DMS 273 (cell line): ENCODE measurements at regions not wholly inside any gene's neighbourhood (a gene's known extent, or its start where the extent isn't known, plus 50 kb on each side); places are given as distances from the start of the nearest gene placed in this dataset.
"Not testable (repeated sequence)": the region's sequence is repeated elsewhere in the genome, so short reads cannot be mapped to it uniquely, and the experiment has no call there.

Source experiments
- DNase-seq: peaks from one replicate; lab custom pipeline; 2025; ENCODE audit not compliant: unreplicated experiment; lab: John Stamatoyannopoulos, UW

DNA sequence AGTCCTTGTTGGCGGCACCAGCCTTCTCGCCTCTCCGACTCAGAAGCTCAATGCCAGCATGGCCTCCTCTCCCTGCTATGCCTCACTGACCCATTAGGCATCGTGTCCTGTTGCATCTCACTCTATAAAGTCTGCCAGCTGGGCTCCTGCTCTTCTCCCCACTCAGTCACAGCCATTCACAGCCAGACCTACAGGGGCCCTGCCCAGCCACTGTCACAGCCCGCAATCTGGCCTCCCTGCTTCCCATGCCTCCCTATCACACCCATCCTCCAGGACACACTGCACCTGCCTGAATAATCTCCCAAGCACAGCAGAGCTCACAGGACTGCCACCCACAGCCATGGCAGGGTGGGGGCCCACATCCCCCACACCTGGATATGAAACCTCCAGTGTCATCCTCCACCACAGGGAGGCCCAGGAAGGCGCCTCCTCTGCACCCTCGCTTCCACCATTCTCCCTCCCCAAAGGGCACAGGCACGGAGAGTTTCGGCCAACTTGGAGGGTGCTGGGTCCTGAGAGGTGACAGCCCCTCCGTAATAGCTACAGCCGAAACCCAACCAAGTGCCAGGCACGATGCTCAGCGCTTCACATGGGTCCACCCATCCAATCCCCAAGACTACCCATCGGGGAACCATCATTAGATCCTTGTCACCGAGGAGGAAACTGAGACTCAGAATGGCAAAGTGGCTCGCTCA lies 370.3 kb downstream of the BCL11B start:
- DNase-seq: no peak

DNA sequence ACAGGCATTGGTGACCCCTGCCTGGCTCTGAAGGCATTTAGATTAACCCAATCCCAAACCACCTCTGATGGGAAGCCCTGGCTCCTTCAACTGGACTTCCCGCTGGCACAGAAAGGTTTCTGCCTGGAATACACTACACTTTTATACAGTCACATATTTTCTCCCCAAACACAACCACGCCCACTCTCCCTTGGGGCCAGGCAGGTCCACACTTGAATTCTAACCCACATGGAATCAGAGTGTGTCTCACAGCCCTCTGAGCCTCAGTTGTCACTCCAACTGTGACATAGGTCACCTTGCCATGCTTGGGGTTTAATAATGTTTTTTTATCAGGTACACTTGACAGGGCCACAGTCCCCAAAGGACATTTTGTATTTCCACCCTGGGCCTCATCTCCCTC lies 368.6 kb downstream of the BCL11B start:
- no peak for DNase-seq

DNA sequence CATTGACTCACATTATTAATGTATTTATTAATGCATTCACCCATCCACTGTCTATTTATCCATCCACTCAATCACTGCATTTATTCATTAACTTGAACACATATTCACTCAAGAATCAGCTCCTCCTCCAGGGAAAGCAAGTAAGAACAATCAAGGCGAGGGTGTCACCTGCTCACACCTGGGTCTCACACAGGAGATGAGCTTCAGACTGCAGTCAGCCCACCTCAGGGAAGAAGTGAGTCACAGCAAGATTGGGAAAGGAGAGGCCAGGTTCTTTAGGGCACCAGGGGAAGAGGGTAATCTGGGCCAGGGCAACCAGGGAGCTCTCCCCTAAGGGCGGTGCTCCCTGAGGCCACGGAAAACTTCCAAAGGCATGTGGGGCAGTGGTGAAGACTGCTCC lies 367.3 kb downstream of the BCL11B start:
- DNase-seq: no peak

DNA sequence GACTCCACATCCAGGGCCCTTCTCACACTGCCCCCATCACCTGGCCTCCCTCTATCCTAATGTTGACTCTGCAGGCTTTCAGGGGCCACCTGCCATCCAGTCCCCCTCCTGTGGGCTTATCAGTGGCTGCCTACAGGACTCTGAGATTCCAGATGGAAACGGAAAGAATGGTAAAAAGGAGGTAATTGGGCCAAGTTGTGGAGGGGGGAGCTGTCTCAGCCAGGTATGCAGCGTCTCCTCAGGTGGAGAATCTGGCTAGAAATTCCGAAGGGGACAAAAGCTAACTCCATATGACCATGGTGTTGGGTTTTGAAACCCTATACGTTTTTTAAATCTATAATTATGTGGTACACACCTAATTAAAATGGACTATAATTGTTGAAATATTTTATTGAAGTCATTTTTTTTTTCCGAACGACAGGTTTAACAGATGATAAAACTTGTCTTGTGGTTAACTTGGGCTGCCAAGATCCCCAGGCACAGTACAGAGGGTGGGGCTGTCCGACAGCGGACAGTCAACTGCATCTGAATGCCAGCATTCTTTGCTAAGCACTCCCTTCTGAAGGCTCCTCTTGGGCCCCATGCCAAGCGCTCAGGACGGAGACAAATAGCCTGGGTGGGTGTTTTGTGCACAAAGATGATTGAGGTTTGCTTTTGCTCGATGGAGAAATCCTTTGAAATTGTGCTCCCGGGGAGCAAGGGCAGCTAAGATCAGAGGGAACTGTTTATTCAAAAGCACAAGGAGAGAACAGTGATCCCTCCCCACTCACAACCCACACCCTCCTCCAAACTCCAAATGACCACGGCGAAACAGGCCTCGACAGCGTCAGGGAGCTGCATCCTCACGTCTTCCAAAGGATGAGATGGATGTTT lies 365.6 kb downstream of the BCL11B start:
- DNase-seq: no peak

DNA sequence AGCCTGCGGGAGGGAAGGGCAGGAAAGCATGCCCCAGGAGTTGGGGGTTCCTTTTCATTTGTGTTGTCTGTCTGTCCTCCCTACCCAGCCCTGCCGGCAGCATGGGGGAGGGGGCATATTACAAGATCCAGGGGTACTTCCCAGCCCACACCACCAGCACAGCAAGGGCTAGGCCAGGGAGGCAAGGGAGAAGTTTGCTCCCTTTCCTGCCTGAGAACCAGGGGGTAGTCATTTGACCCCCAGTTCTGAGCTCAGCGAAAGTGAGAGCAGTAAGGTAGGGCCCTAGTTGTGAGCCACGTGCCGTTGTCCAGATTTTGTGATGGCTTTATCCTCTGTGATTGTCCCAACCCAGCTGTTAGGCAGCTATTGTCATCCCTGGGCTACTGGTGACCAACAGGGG lies 364.7 kb downstream of the BCL11B start:
- DNase-seq: no peak

DNA sequence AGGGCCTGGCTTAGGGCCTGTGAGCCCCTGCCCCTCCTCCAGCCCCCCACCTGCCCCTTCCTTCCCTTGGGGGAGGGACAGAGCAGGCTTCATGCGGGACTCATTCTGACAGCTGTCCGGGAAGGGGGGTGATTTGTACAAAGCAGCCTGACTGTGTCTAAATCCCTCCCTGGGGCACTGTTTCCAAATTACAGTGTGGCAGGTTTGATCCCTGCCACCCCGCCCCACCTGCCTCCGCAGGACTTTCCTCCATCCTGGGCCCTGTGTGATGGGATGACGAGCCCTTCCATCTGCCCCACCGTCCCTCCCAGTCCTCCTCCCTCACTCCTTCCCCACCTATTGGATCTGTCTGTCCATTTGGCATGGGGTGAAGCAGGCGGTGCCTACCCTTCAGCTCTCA lies 363.9 kb downstream of the BCL11B start:
- no peak for DNase-seq

DNA sequence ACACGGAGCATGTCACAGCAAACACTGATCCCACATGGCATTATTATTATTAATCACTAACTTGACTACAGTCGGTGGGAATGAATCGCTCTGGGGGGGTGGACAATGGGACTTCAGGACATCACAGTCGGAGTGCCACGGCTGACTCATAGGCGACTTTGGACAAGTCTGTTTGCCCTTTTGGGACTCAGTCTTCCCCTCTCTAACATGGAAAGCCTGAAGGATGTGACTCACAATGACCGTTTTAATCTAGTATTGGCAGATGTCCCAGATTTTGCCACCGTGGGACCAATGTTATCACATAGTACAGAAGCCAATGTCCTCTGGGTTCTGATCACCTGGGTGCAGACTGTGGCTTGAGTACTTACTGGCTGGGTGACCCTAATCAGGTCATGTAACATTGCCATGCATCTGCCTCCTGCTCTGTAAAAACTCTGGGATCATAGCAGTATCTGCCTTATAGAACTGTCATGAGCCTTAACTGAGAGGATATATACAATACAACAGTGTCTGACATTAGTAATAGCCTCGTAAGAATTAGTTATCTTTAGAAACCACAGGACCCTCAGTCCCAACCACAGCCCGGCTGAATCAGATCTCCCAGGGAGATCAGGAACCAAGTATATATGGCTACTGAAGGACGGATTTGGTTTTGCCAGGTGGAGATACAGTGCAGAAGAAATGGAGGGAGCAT lies 362.6 kb downstream of the BCL11B start:
- no peak for DNase-seq

DNA sequence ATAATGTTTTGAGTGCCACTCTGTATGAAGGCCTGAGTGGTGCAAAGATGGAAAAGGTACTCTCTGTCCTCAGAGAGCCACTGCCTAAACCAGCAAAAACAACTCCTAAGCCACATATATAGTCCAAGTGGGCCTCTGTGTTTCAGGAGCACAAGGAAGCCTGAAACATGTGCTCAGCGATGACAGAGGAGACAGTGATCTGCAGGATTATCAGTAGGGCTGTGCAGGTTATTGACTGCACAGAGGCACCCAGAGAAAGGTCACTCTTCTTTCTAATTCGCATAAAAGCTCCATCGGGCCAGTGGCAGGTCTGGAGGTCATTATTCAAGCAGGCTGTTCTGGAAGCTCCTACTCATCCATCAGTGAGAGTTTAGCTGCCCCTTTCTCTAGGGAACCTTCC lies 361.9 kb downstream of the BCL11B start:
- DNase-seq: no peak

DNA sequence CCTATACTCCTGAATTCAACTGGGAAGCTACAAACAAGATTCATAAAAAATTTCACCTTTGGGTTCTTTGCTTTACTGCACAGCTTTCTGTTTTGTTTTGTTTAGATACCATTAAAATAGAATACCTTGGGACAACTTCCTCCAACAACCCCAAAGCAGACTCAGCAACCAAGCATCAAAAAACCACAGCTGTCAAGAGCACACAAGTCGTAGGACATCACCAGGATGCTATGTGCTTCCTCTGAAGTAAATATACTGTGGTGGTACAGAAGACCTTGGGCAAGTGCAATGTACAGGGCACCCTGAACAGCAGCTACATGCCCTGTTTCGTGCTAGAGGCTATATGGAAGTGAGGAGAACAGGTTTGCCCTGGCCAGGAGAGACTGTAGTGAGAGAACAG lies 359.3 kb downstream of the BCL11B start:
- DNase-seq: no peak

DNA sequence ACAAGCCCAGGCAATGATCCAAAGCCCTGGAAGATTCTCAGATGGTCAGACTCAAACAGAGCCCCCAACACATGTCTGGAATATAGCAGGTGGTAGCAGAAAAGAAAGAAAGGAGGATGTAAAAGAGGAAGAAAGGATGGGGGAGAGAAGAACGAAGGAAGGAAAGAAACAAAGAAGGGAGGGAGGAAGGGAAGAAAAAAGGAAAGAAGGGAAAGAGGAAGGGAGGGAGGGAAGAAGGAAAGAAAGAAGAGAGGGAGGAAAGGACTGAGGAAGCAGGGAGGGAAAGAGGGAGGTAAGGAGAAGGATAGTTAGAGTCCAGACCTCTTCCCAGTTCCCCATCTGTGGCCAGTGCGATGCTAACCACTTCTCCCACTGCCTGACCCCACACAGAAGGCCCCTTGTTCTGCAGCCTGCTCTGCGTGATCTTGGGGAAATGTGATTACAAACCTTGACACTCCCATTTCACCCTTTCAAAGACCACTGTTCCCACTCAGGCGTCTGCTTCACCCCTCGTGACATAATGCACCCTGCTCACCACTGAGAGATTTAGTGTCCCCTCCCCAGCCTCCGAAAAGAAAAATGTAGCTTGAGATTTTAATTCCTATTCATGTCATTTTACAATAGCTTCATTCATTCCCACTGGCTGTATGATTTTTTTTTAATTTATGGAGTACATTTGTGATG lies 357.9 kb downstream of the BCL11B start:
- no peak for DNase-seq

DNA sequence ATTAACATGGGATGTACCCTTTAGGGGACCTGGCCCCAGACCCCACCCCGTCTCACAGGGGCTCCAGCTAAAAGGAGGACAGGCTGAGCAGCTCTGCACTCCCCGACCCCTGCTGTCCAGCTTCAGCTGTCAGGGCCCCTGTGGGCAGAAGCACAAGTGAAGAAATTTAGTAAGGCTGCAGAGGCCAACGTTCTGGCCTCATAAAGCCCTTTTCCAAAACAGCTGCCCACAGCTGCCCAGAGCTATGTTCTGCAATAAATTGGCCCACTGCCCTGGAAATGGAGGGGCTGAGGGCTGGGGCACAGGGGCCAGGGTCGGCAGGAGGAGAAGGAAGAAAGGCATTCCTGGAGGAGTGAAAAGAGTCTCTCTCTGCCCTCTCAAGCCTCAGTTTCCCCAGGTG lies 357.1 kb downstream of the BCL11B start:
- no peak for DNase-seq

DNA sequence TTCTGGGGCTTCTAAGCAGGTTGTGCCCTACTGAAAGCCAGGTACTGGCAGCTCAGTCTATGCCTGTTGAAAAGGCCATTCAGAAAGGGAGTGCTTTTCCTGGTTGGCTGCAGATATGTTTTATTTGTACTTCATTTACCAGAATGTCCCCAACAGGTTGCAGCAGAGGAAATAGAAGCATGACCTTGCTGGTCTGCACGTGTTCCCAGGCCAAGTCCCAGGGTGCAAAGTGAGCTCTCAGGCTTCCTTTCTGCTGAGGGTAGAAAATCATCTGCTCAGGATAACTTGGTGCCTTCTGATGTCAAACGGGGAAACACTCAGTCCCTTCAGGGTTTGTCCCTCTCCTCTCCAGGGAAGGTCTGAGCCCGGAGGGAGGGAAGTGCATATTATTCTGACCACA lies 356.4 kb downstream of the BCL11B start:
- DNase-seq: no peak

DNA sequence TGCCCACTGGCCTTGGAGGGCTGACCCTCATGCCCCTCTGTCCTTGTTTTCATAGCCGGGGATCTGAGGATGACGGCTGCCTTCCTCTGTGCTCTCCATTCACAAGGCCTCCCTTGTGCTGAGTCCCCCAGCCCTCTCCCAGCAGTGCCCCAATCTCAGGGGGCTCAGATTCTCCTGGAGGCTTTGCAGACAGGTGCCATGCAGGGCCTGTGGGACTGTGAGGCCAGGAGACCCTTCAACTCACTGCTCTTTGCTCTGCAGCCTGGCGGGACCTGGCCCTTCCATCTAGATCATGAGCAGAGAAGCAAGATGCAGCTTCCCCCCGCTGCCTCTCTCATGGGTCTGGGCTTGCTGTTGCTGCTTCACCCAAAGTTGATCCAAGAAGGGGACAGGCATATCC lies 356.0 kb downstream of the BCL11B start:
- no peak for DNase-seq

DNA sequence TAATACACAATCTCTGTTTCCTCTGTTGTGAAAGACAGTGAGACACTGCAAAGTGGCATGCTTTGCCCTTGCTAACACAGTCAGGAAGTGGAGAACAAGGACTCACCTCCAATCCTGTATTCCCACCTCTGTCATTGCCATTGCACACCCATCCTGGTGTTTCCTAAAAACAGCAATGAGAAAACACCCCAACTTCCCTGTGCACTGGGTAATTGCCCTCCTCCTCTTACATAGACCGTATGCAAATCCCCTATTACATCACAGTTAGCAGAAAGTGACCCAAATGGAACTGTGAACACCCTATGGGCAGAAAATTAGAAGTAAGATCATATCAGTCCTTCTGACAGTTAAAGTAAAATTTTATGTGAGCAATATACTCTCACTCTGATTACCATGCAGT lies 355.5 kb downstream of the BCL11B start:
- no peak for DNase-seq

DNA sequence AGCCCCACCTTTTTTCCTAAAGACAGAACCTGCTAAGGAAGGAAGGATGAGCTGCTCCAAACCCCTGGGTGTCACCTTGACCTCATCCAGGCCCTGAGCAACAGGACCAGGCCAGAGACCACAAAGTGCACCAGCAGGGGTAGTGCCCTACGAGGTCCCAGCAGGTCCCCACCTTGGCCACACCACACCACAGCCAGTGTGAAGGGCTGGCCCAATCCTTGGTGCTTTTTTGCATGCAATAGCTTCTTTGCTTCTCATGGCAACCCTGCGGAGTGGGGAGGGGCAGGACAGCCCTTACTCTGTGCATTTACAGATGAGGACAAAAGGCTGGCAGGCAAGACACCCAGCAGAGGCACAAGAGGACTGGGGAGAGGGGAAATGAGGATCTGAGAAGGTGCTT lies 352.6 kb downstream of the BCL11B start:
- DNase-seq: no peak

DNA sequence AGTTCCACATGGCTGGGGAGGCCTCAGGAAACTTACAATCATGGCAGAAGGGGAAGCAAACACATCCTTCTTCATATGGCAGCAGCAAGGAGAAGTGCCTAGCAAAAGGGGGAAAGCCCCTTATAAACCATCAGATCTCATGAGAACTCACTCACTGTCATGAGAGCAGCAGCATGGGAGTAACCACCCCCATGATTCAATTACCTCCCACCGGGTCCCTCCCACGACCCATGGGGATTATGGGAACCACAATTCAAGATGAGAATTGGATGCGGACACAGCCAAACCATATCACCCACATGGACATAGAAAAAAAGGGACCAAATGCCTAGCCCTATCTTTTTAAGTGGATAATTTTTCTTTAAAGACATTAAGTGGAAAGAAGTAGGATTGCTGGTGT lies 350.7 kb downstream of the BCL11B start:
- not testable (repeated sequence) for DNase-seq

DNA sequence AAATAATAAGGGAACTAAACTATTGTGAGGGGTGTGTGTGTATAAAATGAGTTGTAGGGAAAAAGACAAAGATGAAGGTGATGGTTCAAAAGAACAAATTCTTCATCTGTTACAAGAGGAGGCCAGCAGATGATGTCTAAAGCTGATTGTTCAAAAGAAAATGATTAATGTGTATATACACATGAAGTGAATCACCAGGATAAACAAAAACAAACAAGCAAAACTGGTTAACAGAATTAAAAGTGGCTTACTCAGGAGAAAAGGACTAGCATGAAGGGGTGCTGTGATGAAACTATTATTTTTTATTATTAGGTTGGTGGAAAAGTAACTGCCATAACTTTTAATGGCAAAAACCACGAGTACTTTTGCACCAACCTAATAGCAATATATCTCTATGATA lies 348.4 kb downstream of the BCL11B start:
- DNase-seq: no peak

DNA sequence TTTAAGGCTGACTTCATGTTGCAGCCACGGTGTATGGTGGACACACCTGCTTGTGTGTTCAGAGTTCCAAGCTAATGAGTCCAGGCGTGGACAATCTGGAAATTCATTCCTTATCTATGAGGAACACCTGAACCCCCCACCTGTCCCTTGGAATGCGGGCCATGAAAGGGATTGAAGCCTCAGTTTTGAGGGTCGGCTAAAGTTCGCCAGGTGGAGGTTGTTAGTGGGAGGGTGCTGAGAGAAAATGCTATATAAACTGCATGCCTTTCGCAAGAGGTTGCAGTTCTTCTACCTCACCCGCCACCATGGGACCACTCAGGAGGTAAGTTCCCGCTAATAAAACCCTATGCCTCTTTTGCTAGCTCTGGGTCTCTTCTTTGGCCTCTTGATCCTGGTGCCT lies 348.0 kb downstream of the BCL11B start:
- no peak for DNase-seq

DNA sequence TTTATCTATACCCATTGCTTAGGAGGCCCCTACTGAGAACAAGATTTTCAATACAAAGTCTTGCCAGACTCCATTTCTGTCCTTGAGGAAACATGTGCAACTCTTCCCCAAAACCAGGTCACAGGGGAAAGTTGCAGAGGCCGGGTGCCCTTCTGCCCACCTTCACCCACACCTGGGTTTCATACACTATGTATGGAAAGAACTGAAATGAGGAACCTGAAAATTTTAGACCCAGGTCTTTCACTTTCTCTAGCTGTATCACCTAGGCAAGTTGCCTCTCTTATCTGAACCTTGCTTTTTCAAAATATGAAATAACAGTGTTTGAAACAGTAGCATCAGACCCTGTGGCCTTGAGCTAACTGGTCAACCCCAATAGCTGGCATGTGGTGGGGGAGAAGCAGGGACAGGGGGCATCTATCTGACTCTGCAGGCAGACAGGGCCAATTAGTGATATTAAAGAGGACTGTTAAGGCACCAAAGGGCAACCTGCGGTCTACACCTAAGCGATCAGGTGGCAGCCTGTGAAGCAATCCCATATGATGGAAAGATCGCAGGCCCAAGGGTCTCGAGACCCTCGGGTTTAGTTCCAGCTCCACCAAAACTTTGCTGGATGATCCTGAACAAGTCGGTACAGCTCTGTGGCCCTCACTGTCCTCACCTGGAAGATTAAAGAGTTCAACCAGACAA lies 346.5 kb downstream of the BCL11B start:
- DNase-seq: no peak

DNA sequence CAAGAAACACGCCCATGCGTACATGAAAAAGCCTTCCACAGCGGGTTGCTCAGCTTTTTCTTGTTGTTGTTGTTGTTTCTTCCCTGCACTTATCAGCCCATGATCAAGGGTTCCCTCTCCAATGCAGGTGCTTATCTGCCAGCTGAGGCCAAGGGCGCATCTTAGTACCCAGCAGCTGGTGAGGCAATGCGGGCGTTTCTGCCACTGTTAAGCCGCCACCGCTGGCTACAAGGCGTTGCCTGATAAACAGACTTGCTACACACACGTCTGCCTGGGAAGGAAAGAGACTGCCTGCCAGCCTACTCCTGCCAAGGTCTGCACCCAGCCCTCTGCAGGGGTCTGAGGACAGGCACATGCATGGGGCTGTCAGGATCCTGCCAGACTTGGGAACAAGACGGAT lies 345.9 kb downstream of the BCL11B start:
- DNase-seq: no peak

DNA sequence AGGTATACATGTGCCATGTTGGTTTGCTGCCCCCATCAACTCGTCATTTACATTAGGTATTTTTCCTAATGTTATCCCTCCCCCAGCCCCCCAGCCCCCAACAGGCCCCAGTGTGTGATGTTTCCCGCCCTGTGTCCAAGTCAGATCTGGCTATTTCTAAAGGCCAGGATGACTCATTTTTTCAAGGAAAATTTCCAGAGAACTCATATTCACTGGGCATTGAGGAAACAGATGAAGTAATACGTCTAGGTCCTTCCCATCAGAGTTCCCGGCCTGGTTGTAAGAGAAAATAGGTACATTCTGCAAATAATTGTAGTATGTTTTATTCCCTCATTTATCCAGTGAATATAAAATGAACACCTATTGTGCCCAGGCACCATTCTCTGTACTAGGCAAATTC lies 345.2 kb downstream of the BCL11B start:
- no peak for DNase-seq
